Muscle of back (tissue), 3 donors: ENCODE measurements at regions not wholly inside any gene's neighbourhood (a gene's known extent, or its start where the extent isn't known, plus 50 kb on each side); places are given as distances from the start of the nearest gene placed in this dataset.
"Not testable (repeated sequence)": the region's sequence is repeated elsewhere in the genome, so short reads cannot be mapped to it uniquely, and the experiment has no call there.

Experiments
- DNase-seq, 3 donors: peaks; one replicate each; pipeline versions ENCODE4 v3.0.0 to v3.0.0-alpha.2; 2013

GRCh38 chr6:78505178-78505577 is 362.2 kb upstream of the IRAK1BP1 start:
- DNase-seq, result no peak

- peak in 2 of 3 donors; percentile 1 to 8 for DNase-seq
These were observed 356.3 kb upstream of the IRAK1BP1 start for GRCh38 chr6:78511009-78511408.

DNA sequence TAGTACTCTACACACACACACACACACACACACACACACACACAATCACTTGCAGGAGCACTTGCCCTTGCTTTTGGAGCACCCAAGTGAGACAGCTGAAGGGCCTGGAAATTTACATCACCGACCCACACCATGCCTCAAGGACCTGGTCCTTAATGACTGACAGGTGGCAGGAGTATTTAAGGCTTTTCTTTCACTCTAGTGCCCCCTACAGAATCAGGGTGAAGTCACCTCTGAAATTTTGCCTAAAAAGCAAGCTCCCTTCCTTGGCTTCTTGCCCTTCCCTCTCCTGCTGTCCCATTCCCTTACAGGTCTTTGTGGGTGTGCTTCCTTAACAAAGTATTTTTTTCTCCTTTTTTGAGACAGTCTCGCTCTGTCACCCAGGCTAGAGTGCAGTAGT is 353.5 kb upstream of the IRAK1BP1 start:
- no peak for DNase-seq

- DNase-seq, result no peak
These were observed 352.1 kb upstream of the IRAK1BP1 start for GRCh38 chr6:78515271-78515670.

DNA sequence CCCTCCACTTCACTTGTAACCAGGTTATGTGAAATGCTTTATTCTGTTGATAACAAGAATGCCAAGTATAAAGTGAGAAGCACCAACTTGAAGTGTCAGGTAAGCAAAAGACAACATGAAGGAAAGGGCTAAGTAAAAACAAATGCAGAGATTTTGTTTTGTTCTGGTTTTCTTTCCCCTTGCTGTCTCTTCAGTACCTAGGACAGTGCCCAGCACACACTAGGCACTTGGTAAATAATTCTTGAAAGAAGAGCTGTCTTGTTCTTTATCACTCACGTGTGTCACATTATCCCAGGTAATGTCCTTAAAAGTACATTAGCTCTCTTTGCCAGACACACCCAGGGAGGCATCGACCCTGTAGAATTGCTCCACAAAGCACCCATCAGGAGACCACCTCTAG is 350.0 kb upstream of the IRAK1BP1 start:
- no peak for DNase-seq

- DNase-seq, result no peak
These were observed 343.7 kb upstream of the IRAK1BP1 start for GRCh38 chr6:78523622-78524021.

GRCh38 chr6:78525976-78526375 is 341.4 kb upstream of the IRAK1BP1 start:
- no peak for DNase-seq

- DNase-seq, result no peak
These were observed 340.9 kb upstream of the IRAK1BP1 start for GRCh38 chr6:78526432-78526831.

GRCh38 chr6:78528926-78529325 is 338.4 kb upstream of the IRAK1BP1 start:
- DNase-seq, result no peak

DNA sequence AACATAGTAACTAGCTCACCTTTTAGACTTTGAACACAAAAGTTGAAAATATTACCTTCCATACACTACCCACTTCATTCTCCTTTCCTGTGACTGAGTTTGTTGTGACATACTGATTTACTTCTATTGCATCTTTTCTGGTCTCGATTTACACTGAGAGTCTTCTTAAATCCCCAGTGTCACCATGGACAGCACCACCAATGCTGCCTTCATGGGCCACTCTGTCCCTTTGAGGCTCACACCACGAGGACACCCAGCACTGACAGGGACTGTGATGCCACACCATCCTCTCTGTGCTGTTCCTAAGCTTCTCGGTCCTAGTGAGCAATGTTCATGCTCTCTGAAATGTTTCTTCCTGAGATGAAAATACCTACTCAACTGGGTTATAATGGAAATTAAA is 337.1 kb upstream of the IRAK1BP1 start:
- DNase-seq, result no peak

GRCh38 chr6:78533426-78533825 is 333.9 kb upstream of the IRAK1BP1 start:
- no peak for DNase-seq

GRCh38 chr6:78533876-78534275 is 333.5 kb upstream of the IRAK1BP1 start:
- no peak for DNase-seq

DNA sequence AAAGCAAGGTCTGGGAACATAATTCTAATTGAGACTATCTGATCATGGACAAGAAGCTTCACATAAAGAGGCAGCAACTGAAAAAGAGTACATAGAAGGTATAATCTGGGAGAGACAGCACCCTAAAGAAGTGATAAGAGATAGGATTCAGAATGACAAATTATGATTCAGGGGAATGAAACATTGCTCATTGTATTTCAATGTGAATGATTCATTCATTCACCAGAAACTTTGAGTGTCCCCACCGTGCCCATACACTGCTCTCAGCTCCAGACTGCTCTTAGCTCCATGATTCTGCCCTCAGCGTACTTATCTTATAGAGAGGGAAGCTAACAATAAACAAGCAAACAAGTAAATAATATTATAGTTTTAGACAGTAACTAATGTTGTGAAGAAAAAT is 329.3 kb upstream of the IRAK1BP1 start:
- DNase-seq, result peak in 1 of 3 donors; percentile 5

- not testable (repeated sequence) for DNase-seq
These were observed 319.7 kb upstream of the IRAK1BP1 start for GRCh38 chr6:78547636-78548035.

- no peak for DNase-seq
These were observed 316.0 kb upstream of the IRAK1BP1 start for GRCh38 chr6:78551361-78551760.

DNA sequence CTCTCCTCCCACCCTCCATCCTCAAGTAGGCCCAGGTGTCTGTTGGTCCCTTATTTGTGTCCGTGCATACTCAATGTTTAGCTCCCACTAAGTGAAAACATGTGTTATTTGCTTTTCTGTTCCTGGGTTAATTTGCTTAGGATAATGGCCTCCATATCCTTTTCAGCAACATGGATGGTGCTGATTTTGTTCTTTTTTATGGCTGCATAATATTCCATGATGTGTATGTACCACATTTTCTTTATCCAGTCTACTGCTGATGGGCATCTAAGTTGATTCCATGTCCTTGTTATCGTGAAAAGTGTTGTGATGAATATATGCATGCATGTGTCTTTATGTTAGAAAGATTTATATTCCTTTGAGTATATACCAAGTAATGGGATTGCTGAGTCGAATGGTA is 314.9 kb upstream of the IRAK1BP1 start:
- no peak for DNase-seq

GRCh38 chr6:78554341-78554740 is 313.0 kb upstream of the IRAK1BP1 start:
- no peak for DNase-seq

DNA sequence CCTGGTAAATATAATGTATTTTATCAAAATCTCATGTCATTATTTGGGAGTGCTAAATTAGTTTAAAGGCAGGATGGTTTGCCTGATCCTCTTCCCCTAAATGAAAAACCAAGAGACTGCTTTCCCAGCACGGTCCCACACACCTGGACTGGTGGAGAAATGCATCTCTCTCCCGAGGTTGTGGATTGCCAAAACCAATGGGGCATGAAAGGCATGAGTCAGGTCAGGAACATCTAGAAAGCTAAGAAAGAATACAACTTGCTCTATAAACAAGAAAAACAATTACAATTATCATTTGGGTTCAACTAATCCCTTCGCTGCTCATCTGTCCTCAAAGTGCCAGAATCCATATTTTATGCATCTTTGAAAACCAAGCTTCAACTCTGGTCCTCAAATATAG is 308.3 kb upstream of the IRAK1BP1 start:
- no peak for DNase-seq

- no peak for DNase-seq
These were observed 306.3 kb upstream of the IRAK1BP1 start for GRCh38 chr6:78561015-78561414.

- no peak for DNase-seq
These were observed 301.4 kb upstream of the IRAK1BP1 start for GRCh38 chr6:78565997-78566396.

DNA sequence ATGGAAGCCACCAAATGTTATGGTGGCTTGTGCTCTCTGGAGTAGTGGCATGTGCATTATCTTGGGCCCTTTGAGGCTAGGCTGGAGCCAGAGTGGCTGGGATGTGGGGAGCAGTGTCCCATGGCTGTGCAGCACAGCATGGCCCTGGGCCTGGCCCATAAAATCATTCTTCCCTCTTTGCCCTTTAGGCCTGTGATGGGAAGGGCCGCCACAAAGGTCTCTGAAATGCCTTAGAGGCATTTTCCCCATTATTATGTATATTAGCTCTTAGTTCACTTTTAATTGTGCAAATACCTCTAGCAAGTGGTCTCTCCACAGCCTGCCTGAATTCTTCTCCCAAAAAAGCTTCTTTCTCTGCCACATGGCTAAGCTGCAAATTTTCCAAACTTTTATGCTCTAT is 297.3 kb upstream of the IRAK1BP1 start:
- no peak for DNase-seq

DNA sequence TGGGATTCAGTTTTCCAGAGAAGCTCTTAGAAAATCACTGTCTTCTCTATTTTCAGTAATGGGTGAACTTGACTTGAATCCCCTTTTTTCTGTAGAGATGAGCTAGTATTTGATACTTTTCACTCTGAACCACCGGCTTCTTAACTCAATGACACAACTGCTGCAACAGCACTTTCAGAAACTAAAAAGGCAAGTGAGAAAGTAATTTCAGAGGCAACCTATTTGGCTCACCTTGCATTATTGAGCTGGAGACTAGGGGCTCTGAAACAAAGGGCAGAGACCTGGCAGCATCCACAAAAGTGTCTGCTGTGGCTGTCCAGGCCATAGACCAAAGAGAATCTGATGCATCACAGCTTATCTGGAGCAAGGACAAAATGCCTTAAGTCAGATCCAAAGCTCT is 289.8 kb upstream of the IRAK1BP1 start:
- DNase-seq, result no peak

DNA sequence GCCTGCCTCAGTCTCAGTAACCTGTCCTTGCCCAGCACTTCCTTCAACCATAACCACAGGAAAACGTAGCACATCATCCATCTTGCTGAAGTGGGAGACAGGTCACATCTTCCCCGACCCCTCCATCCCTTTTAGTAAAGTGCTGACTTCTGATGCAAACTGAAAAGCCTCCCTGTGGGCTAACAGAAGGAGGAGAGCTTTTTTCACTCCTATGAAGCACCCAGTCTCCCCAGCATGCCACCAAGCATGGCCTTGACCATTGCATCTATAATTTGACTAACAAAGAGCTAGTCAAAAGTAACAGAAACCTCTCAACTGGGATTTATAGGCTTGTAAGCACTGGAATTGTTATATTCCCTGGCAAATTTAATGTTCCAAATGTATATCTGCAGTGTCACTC is 288.9 kb upstream of the IRAK1BP1 start:
- DNase-seq, result no peak

GRCh38 chr6:78580923-78581322 is 286.4 kb upstream of the IRAK1BP1 start:
- DNase-seq, result no peak

DNA sequence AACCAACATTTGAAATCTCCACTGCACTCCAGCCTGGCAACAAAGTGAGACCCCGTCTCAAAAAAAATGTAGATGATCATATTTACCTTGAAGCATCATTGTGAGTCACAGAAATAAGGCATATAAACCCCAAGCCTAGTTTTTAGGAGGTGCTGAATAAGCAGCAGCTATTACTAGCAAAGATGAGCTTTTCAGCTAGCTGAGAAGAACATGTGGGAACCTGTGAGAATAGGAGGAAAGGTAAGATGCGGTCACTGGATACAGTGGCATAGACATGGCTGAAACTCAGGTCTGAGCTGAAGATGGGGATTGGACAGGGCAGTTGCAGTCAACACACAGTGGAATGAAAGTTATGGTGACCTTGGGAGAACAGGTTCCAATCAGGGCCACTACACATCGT is 284.3 kb upstream of the IRAK1BP1 start:
- no peak for DNase-seq
